CD4-positive, CD25-positive, alpha-beta regulatory T cell (primary cell): ENCODE measurements at regions not wholly inside any gene's neighbourhood (a gene's known extent, or its start where the extent isn't known, plus 50 kb on each side); places are given as distances from the start of the nearest gene placed in this dataset.
"Not testable (repeated sequence)": the region's sequence is repeated elsewhere in the genome, so short reads cannot be mapped to it uniquely, and the experiment has no call there.

Experiments used
- ATAC-seq, 2 donors: fragments of 150-1000 bp; cut with Tn5 transposase; one replicate each; pipeline ENCODE4 v1.10.0; 2021; ENCODE audit warnings: low read depth in 2 of 2, moderate number of reproducible peaks in 2 of 2, moderate library complexity in 1 of 2
- DNase-seq, 3 donors: peaks; one replicate each; pipeline versions ENCODE4 v3.0.0 to v3.0.0-alpha.2; 2012 to 2022; ENCODE audit warnings: mixed read lengths in 1 of 3
- H3K27ac ChIP-seq: one replicate; pipeline ENCODE4 v1.7.0; 2013; ENCODE audit warnings: mild to moderate bottlenecking, low read length; ENCODE audit not compliant: insufficient read depth, poor library complexity, severe bottlenecking
- H3K27me3 ChIP-seq: one replicate; pipeline ENCODE4 v1.7.0; 2013; ENCODE audit warnings: low read length; ENCODE audit not compliant: control insufficient read depth, insufficient read depth
- H3K36me3 ChIP-seq: one replicate; pipeline ENCODE4 v1.7.0; 2013; ENCODE audit warnings: mild to moderate bottlenecking, low read length, moderate library complexity; ENCODE audit not compliant: control insufficient read depth, insufficient read depth
- H3K4me1 ChIP-seq: 2 replicates; pipeline ENCODE4 v1.7.0; 2013; ENCODE audit warnings: mild to moderate bottlenecking, low read length; ENCODE audit not compliant: insufficient read depth, control insufficient read depth, poor library complexity, severe bottlenecking
- H3K4me3 ChIP-seq: one replicate; pipeline ENCODE4 v1.7.0; 2013; ENCODE audit warnings: low read depth, mild to moderate bottlenecking, low read length, moderate library complexity
- H3K9me3 ChIP-seq, 2 experiments: 1 replicate in 1 of 2; 2 replicates in 1 of 2; pipeline ENCODE4 v1.7.0; 2013; ENCODE audit warnings: low read length in 2 of 2, mild to moderate bottlenecking in 1 of 2, moderate library complexity in 1 of 2; ENCODE audit not compliant: control insufficient read depth in 2 of 2
- H3K27ac Mint-ChIP-seq, 3 donors: one replicate each; pipeline ENCODE4 v1.8.0; 2020 to 2022; ENCODE audit warnings: mild to moderate bottlenecking in 3 of 3, mixed read lengths in 3 of 3, moderate library complexity in 2 of 3
- H3K27me3 Mint-ChIP-seq: one replicate; pipeline ENCODE4 v1.8.0; 2022; ENCODE audit warnings: mild to moderate bottlenecking, mixed read lengths
- H3K36me3 Mint-ChIP-seq: one replicate; pipeline ENCODE4 v1.8.0; 2020; ENCODE audit warnings: mixed read lengths
- H3K4me1 Mint-ChIP-seq, 4 donors: one replicate each; pipeline ENCODE4 v1.8.0; 2020 to 2022; ENCODE audit warnings: mixed read lengths in 4 of 4, mild to moderate bottlenecking in 1 of 4
- H3K4me3 Mint-ChIP-seq, 4 donors: one replicate each; pipeline ENCODE4 v1.8.0; 2020 to 2022; ENCODE audit warnings: mild to moderate bottlenecking in 4 of 4, mixed read lengths in 4 of 4, moderate library complexity in 3 of 4
- H3K9me3 Mint-ChIP-seq, 7 donors: one replicate each; pipeline ENCODE4 v1.8.0; 2020 to 2022; ENCODE audit warnings: mixed read lengths in 7 of 7, mild to moderate bottlenecking in 3 of 7, moderate library complexity in 2 of 7

- not testable (repeated sequence) for ATAC-seq, H3K27me3 ChIP-seq, H3K27me3 Mint-ChIP-seq, H3K4me3 Mint-ChIP-seq, H3K36me3 Mint-ChIP-seq, H3K4me1 ChIP-seq, H3K27ac ChIP-seq, H3K9me3 Mint-ChIP-seq, DNase-seq, H3K27ac Mint-ChIP-seq, H3K4me1 Mint-ChIP-seq, H3K36me3 ChIP-seq, H3K9me3 ChIP-seq, H3K4me3 ChIP-seq
Measured at GRCh38 chr15:101965353-101965752, 153.4 kb downstream of the OR4F15 start.

- not testable (repeated sequence) for H3K27ac Mint-ChIP-seq, H3K4me3 Mint-ChIP-seq
Measured at GRCh38 chr15:101965860-101966259, 153.9 kb downstream of the OR4F15 start.

GRCh38 chr15:101967364-101967763 is 155.4 kb downstream of the OR4F15 start:
- not testable (repeated sequence) for H3K9me3 ChIP-seq, H3K27me3 Mint-ChIP-seq, H3K4me3 Mint-ChIP-seq, H3K36me3 Mint-ChIP-seq, H3K9me3 Mint-ChIP-seq, ATAC-seq, H3K36me3 ChIP-seq, H3K27ac Mint-ChIP-seq, H3K27ac ChIP-seq, H3K4me1 ChIP-seq, H3K4me1 Mint-ChIP-seq, DNase-seq, H3K27me3 ChIP-seq, H3K4me3 ChIP-seq

More at GRCh38 chr15:101965860-101966259, 153.9 kb downstream of the OR4F15 start:
- not testable (repeated sequence) for H3K4me1 Mint-ChIP-seq, H3K36me3 ChIP-seq, H3K27me3 ChIP-seq, H3K9me3 ChIP-seq, H3K9me3 Mint-ChIP-seq, H3K36me3 Mint-ChIP-seq, H3K4me3 ChIP-seq, ATAC-seq, H3K4me1 ChIP-seq, H3K27me3 Mint-ChIP-seq, DNase-seq, H3K27ac ChIP-seq

- not testable (repeated sequence) for H3K27ac Mint-ChIP-seq, H3K4me3 Mint-ChIP-seq, H3K4me1 ChIP-seq, H3K36me3 Mint-ChIP-seq, H3K4me1 Mint-ChIP-seq, H3K27ac ChIP-seq, DNase-seq, ATAC-seq, H3K27me3 Mint-ChIP-seq, H3K36me3 ChIP-seq, H3K9me3 Mint-ChIP-seq, H3K9me3 ChIP-seq, H3K4me3 ChIP-seq, H3K27me3 ChIP-seq
Measured at GRCh38 chr15:101970605-101971004, 158.6 kb downstream of the OR4F15 start.

- not testable (repeated sequence) for H3K4me3 Mint-ChIP-seq, ATAC-seq, H3K27me3 Mint-ChIP-seq, H3K27ac Mint-ChIP-seq, H3K4me3 ChIP-seq, H3K27ac ChIP-seq, H3K36me3 ChIP-seq, DNase-seq, H3K27me3 ChIP-seq, H3K4me1 Mint-ChIP-seq, H3K9me3 ChIP-seq, H3K9me3 Mint-ChIP-seq, H3K4me1 ChIP-seq, H3K36me3 Mint-ChIP-seq
Measured at GRCh38 chr15:101977281-101977680, 165.3 kb downstream of the OR4F15 start.

GRCh38 chr15:101980206-101980910 is 168.4 kb downstream of the OR4F15 start:
- H3K27ac Mint-ChIP-seq, H3K4me3 ChIP-seq, H3K27me3 Mint-ChIP-seq, H3K36me3 ChIP-seq, H3K4me1 ChIP-seq, H3K36me3 Mint-ChIP-seq, H3K9me3 ChIP-seq, H3K27ac ChIP-seq, H3K27me3 ChIP-seq, H3K4me1 Mint-ChIP-seq, H3K9me3 Mint-ChIP-seq: not testable (repeated sequence)
- H3K4me3 Mint-ChIP-seq = peak overlapping the region in 1 of 4 donors; percentile 11
- ATAC-seq (peak in 1 of 2 donors; percentile 43), DNase-seq (peak in 2 of 3 donors; percentile 12 to 21)
